Cardiac fibroblast (primary cell): ENCODE measurements at regions not wholly inside any gene's neighbourhood (a gene's known extent, or its start where the extent isn't known, plus 50 kb on each side); places are given as distances from the start of the nearest gene placed in this dataset.

Experiments used
- DNase-seq, 2 donors: peaks; one replicate each; pipeline versions ENCODE4 v3.0.0 to v3.0.0-alpha.2; 2010; ENCODE audit warnings: low read depth in 2 of 2
- H3K4me3 ChIP-seq, 2 donors: replicated peaks in 1 of 2; 1 replicate in 1 of 2; 2 replicates in 1 of 2; pipeline ENCODE4 v1.5.1; 2011; ENCODE audit warnings: low read depth in 2 of 2, low read length in 2 of 2, mild to moderate bottlenecking in 2 of 2, moderate library complexity in 1 of 2
- TF ChIP-seq, protein P1 (sequence below): IDR thresholded peaks from one replicate; pipeline ENCODE4 v1.5.1; 2011; ENCODE audit warnings: low read depth, mild to moderate bottlenecking, low read length, inconsistent platforms

DNA sequence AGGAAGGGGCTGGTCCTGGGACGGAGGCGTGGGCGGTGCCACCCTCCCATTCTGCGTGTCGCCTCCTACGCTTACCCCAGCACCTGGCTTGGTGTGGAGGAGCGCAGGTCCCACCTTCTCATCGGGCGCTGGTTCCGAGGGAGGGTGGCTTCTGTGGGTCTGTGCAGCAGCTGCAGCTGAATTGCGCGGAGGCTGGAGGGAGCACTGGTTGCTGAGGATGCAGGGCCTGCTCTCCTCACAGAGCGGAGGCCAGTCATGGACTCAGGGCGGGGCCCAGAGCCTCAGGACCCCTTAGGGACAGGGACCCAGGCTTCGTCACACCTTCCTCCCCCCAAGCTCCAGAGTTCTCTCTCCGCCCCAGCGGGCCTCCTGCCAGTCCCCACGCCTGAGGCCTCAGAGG is 127.8 kb upstream of the MAP3K4 start:
- TF ChIP-seq, protein P1, sequence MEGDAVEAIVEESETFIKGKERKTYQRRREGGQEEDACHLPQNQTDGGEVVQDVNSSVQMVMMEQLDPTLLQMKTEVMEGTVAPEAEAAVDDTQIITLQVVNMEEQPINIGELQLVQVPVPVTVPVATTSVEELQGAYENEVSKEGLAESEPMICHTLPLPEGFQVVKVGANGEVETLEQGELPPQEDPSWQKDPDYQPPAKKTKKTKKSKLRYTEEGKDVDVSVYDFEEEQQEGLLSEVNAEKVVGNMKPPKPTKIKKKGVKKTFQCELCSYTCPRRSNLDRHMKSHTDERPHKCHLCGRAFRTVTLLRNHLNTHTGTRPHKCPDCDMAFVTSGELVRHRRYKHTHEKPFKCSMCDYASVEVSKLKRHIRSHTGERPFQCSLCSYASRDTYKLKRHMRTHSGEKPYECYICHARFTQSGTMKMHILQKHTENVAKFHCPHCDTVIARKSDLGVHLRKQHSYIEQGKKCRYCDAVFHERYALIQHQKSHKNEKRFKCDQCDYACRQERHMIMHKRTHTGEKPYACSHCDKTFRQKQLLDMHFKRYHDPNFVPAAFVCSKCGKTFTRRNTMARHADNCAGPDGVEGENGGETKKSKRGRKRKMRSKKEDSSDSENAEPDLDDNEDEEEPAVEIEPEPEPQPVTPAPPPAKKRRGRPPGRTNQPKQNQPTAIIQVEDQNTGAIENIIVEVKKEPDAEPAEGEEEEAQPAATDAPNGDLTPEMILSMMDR = no peak

GRCh38 chr6:160871320-160871719 is 120.2 kb upstream of the MAP3K4 start:
- no peak overlapping the region for H3K4me3 ChIP-seq
- TF ChIP-seq, protein P1 = no peak
- no peak for DNase-seq

More for the DNA sequence above, 127.8 kb upstream of the MAP3K4 start:
- DNase-seq = no peak
- H3K4me3 ChIP-seq = no peak overlapping the region

DNA sequence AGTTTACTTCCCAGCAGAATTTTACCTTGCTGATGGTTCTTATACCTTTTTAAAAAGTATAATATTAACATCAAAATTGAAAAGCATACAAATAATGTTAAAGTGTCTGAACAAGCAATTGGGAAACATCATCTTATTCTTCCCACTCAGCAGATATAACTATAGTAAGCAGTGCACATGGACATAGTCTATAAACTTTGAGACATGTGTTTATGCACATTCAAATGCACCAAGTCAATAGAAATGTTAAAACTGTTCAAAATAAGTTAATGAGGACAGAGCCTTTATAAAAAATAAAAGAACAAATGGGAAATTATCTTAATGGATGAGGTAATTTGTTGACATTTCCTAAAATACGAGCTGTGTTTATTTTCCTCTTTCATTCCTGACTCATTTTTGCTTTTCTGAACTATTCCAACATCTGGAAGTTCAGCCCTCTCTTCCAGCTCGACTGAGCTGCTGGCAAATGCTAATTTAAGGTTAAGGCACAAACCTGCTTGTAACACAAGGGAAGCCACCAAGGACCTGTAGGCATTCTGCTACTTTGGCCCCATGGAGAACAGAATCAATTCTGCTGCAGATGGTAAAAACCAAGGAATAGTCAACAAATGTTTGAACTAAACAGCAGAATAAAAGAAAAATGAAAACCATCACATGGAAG is 110.3 kb upstream of the MAP3K4 start:
- no peak overlapping the region for H3K4me3 ChIP-seq
- DNase-seq = peak in 1 of 2 donors; percentile 2
- TF ChIP-seq, protein P1 = no peak

DNA sequence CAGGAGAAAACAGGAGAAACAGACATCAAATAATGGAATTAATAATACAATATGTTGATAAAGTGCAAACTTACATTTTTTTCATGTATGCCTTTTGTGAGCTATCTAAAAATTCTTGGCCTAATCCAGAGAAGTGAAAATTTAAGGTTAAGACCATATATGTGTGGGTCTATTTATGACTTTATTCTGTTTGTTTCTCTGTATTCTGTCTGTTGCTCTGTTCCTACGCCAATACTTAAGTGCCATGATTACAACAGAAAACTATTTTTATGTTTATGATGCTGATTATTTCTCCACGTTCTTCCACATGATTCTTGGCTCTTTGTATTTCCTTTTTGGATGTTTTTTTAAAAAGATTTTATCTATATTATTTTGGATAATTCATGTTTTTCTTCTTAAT is 109.6 kb upstream of the MAP3K4 start:
- peak; percentile 2 to 11 for DNase-seq
- no peak overlapping the region for H3K4me3 ChIP-seq
- TF ChIP-seq, protein P1 = no peak

DNA sequence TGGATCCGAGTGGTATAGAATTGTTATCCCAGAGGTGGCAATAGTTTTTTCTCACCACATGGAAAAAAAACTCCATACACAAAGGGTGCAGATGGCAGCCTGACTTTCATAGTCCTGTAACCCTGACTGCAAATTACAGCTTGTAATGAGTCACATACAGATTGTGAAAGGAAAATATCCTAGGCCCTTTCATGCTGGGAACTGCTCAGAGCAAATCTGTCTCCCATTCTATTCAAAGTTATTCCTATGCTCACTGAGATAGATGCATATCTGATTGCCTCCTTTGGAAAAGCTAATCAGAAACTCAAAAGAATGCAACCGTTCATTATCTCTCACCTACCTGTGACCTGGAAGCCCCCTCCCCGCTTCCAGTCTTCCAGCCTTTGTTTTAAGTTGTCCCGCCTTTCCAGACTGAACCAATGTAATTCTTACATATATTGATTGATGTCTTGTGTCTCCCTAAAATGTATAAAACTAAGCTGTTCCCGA is 108.7 kb upstream of the MAP3K4 start:
- TF ChIP-seq, protein P1 = no peak
- peak; percentile 18 to 37 for DNase-seq

GRCh38 chr6:160883560-160883959 is 108.0 kb upstream of the MAP3K4 start:
- H3K4me3 ChIP-seq = no peak overlapping the region
- TF ChIP-seq, protein P1 = no peak
- DNase-seq = no peak

More for the DNA sequence above, 108.7 kb upstream of the MAP3K4 start:
- no peak overlapping the region for H3K4me3 ChIP-seq
